ENCODE measurements at regions not wholly inside any gene's neighbourhood (a gene's known extent, or its start where the extent isn't known, plus 50 kb on each side); places are given as distances from the start of the nearest gene placed in this dataset.

DNA sequence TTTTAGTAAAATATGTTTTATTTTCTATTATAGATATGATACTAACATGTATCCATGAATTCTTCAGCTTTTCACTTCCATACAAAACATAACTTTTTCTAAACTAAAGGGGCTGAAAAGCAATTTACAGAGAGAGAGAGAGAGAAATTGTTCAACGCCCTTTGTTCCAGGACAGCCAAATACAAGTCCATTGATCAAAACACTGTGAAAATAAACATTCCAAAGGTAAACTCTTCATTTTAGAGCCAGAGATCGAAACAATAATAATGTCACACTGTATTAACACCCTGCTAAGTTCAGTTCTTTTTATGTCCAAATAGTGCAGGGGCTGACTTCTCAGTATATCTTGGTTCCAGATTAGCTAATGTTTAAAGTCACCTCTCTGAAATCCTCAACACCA is 516.2 kb upstream of the ATXN8OS start:
- H3K23ac ChIP-seq (ENCODE audit: insufficient read length) = no peak overlapping the region
- H3K27ac ChIP-seq (ENCODE audit: low read depth, low read length) = no peak overlapping the region
- no peak overlapping the region for H4K91ac ChIP-seq (replicated peaks; ENCODE audit: insufficient read length, low read length)
- H2BK20ac ChIP-seq (ENCODE audit: low read length) = no peak overlapping the region
- DNase-seq (ENCODE audit: low read depth in 1 of 2, low spot score in 2 of 2) (no peak), FAIRE-seq (no peak)
- H2BK120ac ChIP-seq (replicated peaks; ENCODE audit: low read depth, low read length) = no peak overlapping the region
- no peaks in the 10 kb centered on the region for H3K23me2 ChIP-seq (ENCODE audit: low read depth, low read length)
- no peaks in the 10 kb centered on the region for H3K79me2 ChIP-seq (ENCODE audit: control insufficient read depth in 1 of 2, insufficient read depth in 2 of 2, low read length in 2 of 2)
- no peak overlapping the region for H2BK5ac ChIP-seq (ENCODE audit: low read depth, low read length)
- H3K56ac ChIP-seq (replicated peaks; ENCODE audit: insufficient read length, low read depth, low read length) = no peak overlapping the region
- no peak overlapping the region for H2BK15ac ChIP-seq (ENCODE audit: low read length)
- no peak overlapping the region for H4K5ac ChIP-seq (ENCODE audit: insufficient read length, low read depth, low read length)
- H3K14ac ChIP-seq (ENCODE audit: insufficient read length) = no peak overlapping the region
- no peak overlapping the region for H3K4me3 ChIP-seq (ENCODE audit: extremely low read depth in 1 of 4, insufficient read depth in 2 of 4, low read depth in 3 of 4, low read length in 4 of 4)
- H3K4ac ChIP-seq (replicated peaks; ENCODE audit: insufficient read length, low read depth, low read length) = no peak overlapping the region
- no peaks in the 10 kb centered on the region for H4K20me1 ChIP-seq (replicated peaks in 1 of 2; ENCODE audit: control insufficient read depth in 1 of 2, insufficient read depth in 2 of 2, low read length in 2 of 2)
- H2AK5ac ChIP-seq (ENCODE audit: low read depth, low read length) = no peak overlapping the region
- no peaks in the 10 kb centered on the region for H3K9me3 ChIP-seq (ENCODE audit: insufficient read depth in 2 of 2, low read depth in 1 of 2, low read length in 1 of 2)
- no peaks in the 10 kb centered on the region for H3K36me3 ChIP-seq (ENCODE audit: control insufficient read depth in 2 of 4, insufficient read depth in 4 of 4, low read length in 3 of 4)
- TF ChIP-seq HDAC6 (IDR thresholded peaks at IDR 0.05; ENCODE audit: low read depth, low read length) = no peak
- TF ChIP-seq TEAD4 (IDR thresholded peaks at IDR 0.05; ENCODE audit: low read depth, low read length) = no peak
- TF ChIP-seq RXRA (IDR thresholded peaks at IDR 0.05; ENCODE audit: insufficient read depth, low read depth, low read length) = no peak
- TF ChIP-seq CHD2 (IDR thresholded peaks at IDR 0.05; ENCODE audit: low read length) = no peak
- no peak for TF ChIP-seq JUN (IDR thresholded peaks at IDR 0.05; ENCODE audit: low read depth, low read length)
- no peak for TF ChIP-seq SIN3A (conservative IDR thresholded peaks at IDR 0.05 in 1 of 2, IDR thresholded peaks at IDR 0.05 in 1 of 2; ENCODE audit: low read depth in 1 of 2, low read length in 2 of 2)
- TF ChIP-seq TBP (IDR thresholded peaks at IDR 0.05; ENCODE audit: low read depth, low read length) = no peak
- no peak for TF ChIP-seq POLR2A (IDR thresholded peaks at IDR 0.05; ENCODE audit: control extremely low read depth in 1 of 2, low read depth in 2 of 2, low read length in 2 of 2)
- no peak for TF ChIP-seq SP1 (IDR thresholded peaks at IDR 0.05; ENCODE audit: low read depth, low read length)
- TF ChIP-seq PHF8 (conservative IDR thresholded peaks at IDR 0.05; ENCODE audit: low read depth, low read length) = no peak
- no peak for TF ChIP-seq TCF12 (IDR thresholded peaks at IDR 0.05; ENCODE audit: low read depth, low read length)
- TF ChIP-seq MAFK (IDR thresholded peaks at IDR 0.05; ENCODE audit: low read depth, low read length) = no peak
- TF ChIP-seq KDM1A (IDR thresholded peaks at IDR 0.05; ENCODE audit: borderline replicate concordance, low read length) = no peak
- no peak for TF ChIP-seq NANOG (IDR thresholded peaks at IDR 0.05; ENCODE audit: insufficient read depth, low read depth, low read length, poor library complexity, severe bottlenecking)
- H2AFZ ChIP-seq (ENCODE audit: low read length) = no peak overlapping the region
- no peaks in the 10 kb centered on the region for H3K4me1 ChIP-seq (replicated peaks in 1 of 4; ENCODE audit: control insufficient read depth in 3 of 4, insufficient read depth in 4 of 4, low read length in 3 of 4)
- 95% methylated on average over 2 of the region's 2 CpGs; no CpG with 5 or more reads in 1 of the 2 experiments for WGBS, 2 experiments (ENCODE audit: extremely low coverage in 1 of 2, insufficient coverage in 1 of 2, insufficient read length in 1 of 2, insufficient replicate concordance in 2 of 2, low coverage in 1 of 2, low lambda C conversion rate in 2 of 2, missing lambda C conversion rate in 1 of 2)
- H2BK12ac ChIP-seq (ENCODE audit: low read depth, low read length) = no peak overlapping the region
- no peak overlapping the region for H3K4me2 ChIP-seq (ENCODE audit: insufficient read depth in 1 of 2, low read depth in 2 of 2, low read length in 2 of 2)
- no peak overlapping the region for H3K18ac ChIP-seq (ENCODE audit: extremely low read depth, low read length)
- no peak overlapping the region for H3K9ac ChIP-seq (replicated peaks in 1 of 4; ENCODE audit: extremely low read depth in 1 of 4, low read depth in 3 of 4, low read length in 3 of 4)
- no peak overlapping the region for H4K8ac ChIP-seq (ENCODE audit: extremely low read depth, insufficient read depth, low read length)
- ChIA-PET POLR2A (ENCODE audit: partially characterized antibody) (no interaction called here), CTCF (ENCODE audit: partially characterized antibody) (interaction anchor here (1.5 kb wide), 1 partner anchor 11 kb away, joined by 3 read pairs; no protein-coding TSS in a partner anchor)
- H3K79me1 ChIP-seq (ENCODE audit: low read depth, low read length) = no peaks in the 10 kb centered on the region
- no peaks in the 10 kb centered on the region for H3K27me3 ChIP-seq (replicated peaks in 1 of 4; ENCODE audit: control insufficient read depth in 3 of 4, extremely low read depth in 1 of 4, insufficient read depth in 3 of 4, low read length in 3 of 4)

Measured in H1 (cell line).